ENCODE measurements at regions not wholly inside any gene's neighbourhood (a gene's known extent, or its start where the extent isn't known, plus 50 kb on each side); places are given as distances from the start of the nearest gene placed in this dataset.

DNA sequence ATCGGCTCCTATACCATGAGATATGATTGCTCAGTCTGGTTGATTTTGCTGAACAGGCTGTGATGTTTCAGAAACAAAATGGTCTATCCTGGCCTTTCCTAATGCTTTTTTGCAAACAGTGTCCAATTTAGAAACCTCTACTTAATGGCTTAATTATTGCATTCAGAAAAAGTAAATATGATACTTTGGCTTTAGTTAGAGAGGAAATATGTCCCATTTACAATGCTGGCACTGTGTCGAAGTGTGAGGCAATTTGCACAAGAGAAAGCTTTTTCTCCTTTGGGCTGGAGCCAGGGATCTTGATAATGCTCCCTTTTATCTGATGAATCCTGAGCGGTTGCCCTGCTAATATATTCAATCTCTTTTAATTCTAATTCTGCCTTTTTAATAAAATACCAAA lies 418.9 kb downstream of the EPHA4 start:
- TF ChIP-seq CTCF (IDR thresholded peaks at IDR 0.05) (no peak), POLR2AphosphoS5 (IDR thresholded peaks at IDR 0.05) (no peak)
